SK-N-SH treated with all-trans-retinoic acid at 6 μM for 48 hours (cell line): ENCODE measurements at regions not wholly inside any gene's neighbourhood (a gene's known extent, or its start where the extent isn't known, plus 50 kb on each side); places are given as distances from the start of the nearest gene placed in this dataset.

Source experiments
- ATAC-seq: fragments of 200-7000 bp; cut with Tn5 transposase; 3 replicates; pipeline ENCODE4 v1.9.1; 2020; ENCODE audit warnings: mild to moderate bottlenecking, moderate library complexity
- ARNTL ChIP-seq: fragments of 450-650 bp; formaldehyde crosslinking; IDR thresholded peaks from 2 replicates; pipeline ENCODE4 v1.5.0; 2020; ENCODE audit warnings: low read depth, mild to moderate bottlenecking, moderate library complexity, borderline replicate concordance
- CSRNP3 ChIP-seq: fragments of 250-450 bp; sonication (Bioruptor Pico); IDR thresholded peaks from 2 replicates; pipeline ENCODE4 v1.5.1; 2021; ENCODE audit warnings: mild to moderate bottlenecking, moderate library complexity
- ESRRG ChIP-seq: fragments of 250-450 bp; sonication (Bioruptor Pico); IDR thresholded peaks from 2 replicates; pipeline ENCODE4 v1.6.1; 2021; ENCODE audit warnings: mild to moderate bottlenecking
- GLIS3 ChIP-seq: fragments of 250-450 bp; sonication (Bioruptor Pico); IDR thresholded peaks from 2 replicates; pipeline ENCODE4 v1.5.0; 2020; ENCODE audit warnings: mild to moderate bottlenecking, moderate library complexity
- ISL1 ChIP-seq: fragments of 250-450 bp; sonication (Bioruptor Pico); IDR thresholded peaks from 2 replicates; pipeline ENCODE4 v2.1.2; 2022; ENCODE audit warnings: mild to moderate bottlenecking, moderate library complexity
- OSR1 ChIP-seq: fragments of 250-450 bp; sonication (Bioruptor Pico); IDR thresholded peaks from 2 replicates; pipeline ENCODE4 v1.8.0; 2022; ENCODE audit warnings: moderate library complexity, mild to moderate bottlenecking, inconsistent platforms
- PATZ1 ChIP-seq: fragments of 250-450 bp; sonication (Bioruptor Pico); IDR thresholded peaks from 2 replicates; pipeline ENCODE4 v1.8.0; 2020; ENCODE audit warnings: mild to moderate bottlenecking, moderate library complexity, borderline replicate concordance
- POU6F1 ChIP-seq: fragments of 250-450 bp; sonication (Bioruptor Pico); IDR thresholded peaks from 2 replicates; pipeline ENCODE4 v1.8.0; 2021; ENCODE audit warnings: low read depth, mild to moderate bottlenecking, moderate library complexity, borderline replicate concordance
- PPARA ChIP-seq: fragments of 250-450 bp; sonication (Bioruptor Pico); IDR thresholded peaks from 2 replicates; pipeline ENCODE4 v1.5.0; 2020; ENCODE audit warnings: mild to moderate bottlenecking, borderline replicate concordance
- RARB ChIP-seq: fragments of 250-450 bp; sonication (Bioruptor Pico); IDR thresholded peaks from 2 replicates; pipeline ENCODE4 v1.8.0; 2021; ENCODE audit warnings: mild to moderate bottlenecking, moderate library complexity
- SNAI2 ChIP-seq: fragments of 250-450 bp; sonication (Bioruptor Pico); IDR thresholded peaks from 2 replicates; pipeline ENCODE4 v1.5.0; 2020; ENCODE audit warnings: mild to moderate bottlenecking, moderate library complexity
- TCF4 ChIP-seq: fragments of 250-450 bp; sonication (Bioruptor Pico); IDR thresholded peaks from 2 replicates; pipeline ENCODE4 v1.8.0; 2021; ENCODE audit warnings: mild to moderate bottlenecking, moderate library complexity, borderline replicate concordance
- TOX ChIP-seq: fragments of 250-450 bp; sonication (Bioruptor Pico); IDR thresholded peaks from 2 replicates; pipeline ENCODE4 v1.8.0; 2021; ENCODE audit warnings: mild to moderate bottlenecking, moderate library complexity, borderline replicate concordance
- ZC3H10 ChIP-seq: fragments of 250-450 bp; sonication (Bioruptor Pico); IDR thresholded peaks from 2 replicates; pipeline ENCODE4 v1.5.1; 2021; ENCODE audit warnings: mild to moderate bottlenecking, moderate library complexity
- ZFP3 ChIP-seq: fragments of 250-450 bp; sonication (Bioruptor Pico); IDR thresholded peaks from 2 replicates; pipeline ENCODE4 v1.5.0; 2020; ENCODE audit warnings: mild to moderate bottlenecking, moderate library complexity
- ZFP30 ChIP-seq: fragments of 450-650 bp; formaldehyde crosslinking; IDR thresholded peaks from 2 replicates; pipeline ENCODE4 v1.5.0; 2022; ENCODE audit warnings: mild to moderate bottlenecking, moderate library complexity
- ZNF565 ChIP-seq: fragments of 450-650 bp; formaldehyde crosslinking; conservative IDR thresholded peaks from 2 replicates; pipeline ENCODE4 v1.5.0; 2020; ENCODE audit warnings: low read depth, mild to moderate bottlenecking, moderate library complexity
- ZNF8 ChIP-seq: fragments of 450-650 bp; formaldehyde crosslinking; IDR thresholded peaks from 2 replicates; pipeline ENCODE4 v1.5.0; 2020; ENCODE audit warnings: mild to moderate bottlenecking, moderate library complexity

GRCh38 chr21:25507522-25507921 lies 99.8 kb downstream of the MRPL39 start:
- TF ChIP-seq ZNF565 (no peak), PATZ1 (CRISPR knock-in tag) (no peak), ZFP3 (no peak), TCF4 (CRISPR knock-in tag) (no peak), ESRRG (CRISPR knock-in tag) (no peak), SNAI2 (CRISPR knock-in tag) (no peak), ISL1 (CRISPR knock-in tag) (no peak)
- ATAC-seq = no peak

GRCh38 chr21:25506887-25507286 lies 100.4 kb downstream of the MRPL39 start:
- no peak for TF ChIP-seq PPARA (CRISPR knock-in tag)
- TF ChIP-seq POU6F1 (CRISPR knock-in tag) = no peak
- TF ChIP-seq TOX (CRISPR knock-in tag) = no peak
- ATAC-seq = no peak

- TF ChIP-seq TOX (CRISPR knock-in tag) (no peak), ZNF565 (no peak), ARNTL (CRISPR knock-in tag) (no peak), ZFP30 (no peak), PATZ1 (CRISPR knock-in tag) (no peak), RARB (no peak), ZC3H10 (no peak), CSRNP3 (no peak), ZFP3 (no peak), OSR1 (CRISPR knock-in tag) (no peak), TCF4 (CRISPR knock-in tag) (no peak), ZNF8 (CRISPR knock-in tag) (no peak), ISL1 (CRISPR knock-in tag) (no peak)
- ATAC-seq = no peak
Observed at GRCh38 chr21:25506261-25506660, 101.0 kb downstream of the MRPL39 start.

- TF ChIP-seq ISL1 (CRISPR knock-in tag) (no peak), ZFP30 (no peak), PATZ1 (CRISPR knock-in tag) (no peak), GLIS3 (CRISPR knock-in tag) (no peak)
- no peak for ATAC-seq
Observed at GRCh38 chr21:25503981-25504380, 103.3 kb downstream of the MRPL39 start.
